ENCODE measurements at regions not wholly inside any gene's neighbourhood (a gene's known extent, or its start where the extent isn't known, plus 50 kb on each side); places are given as distances from the start of the nearest gene placed in this dataset.

GRCh38 chr1:59029411-59030167, 245.7 kb upstream of the JUN start:
- no peak for DNase-seq

- no peak for DNase-seq
Measured at GRCh38 chr1:59032228-59032627, 248.4 kb upstream of the JUN start.

GRCh38 chr1:59033761-59034160, 249.9 kb upstream of the JUN start:
- no peak for DNase-seq

GRCh38 chr1:59034925-59035324, 251.1 kb upstream of the JUN start:
- DNase-seq, result no peak

GRCh38 chr1:59039551-59039950, 255.7 kb upstream of the JUN start:
- no peak for DNase-seq

- no peak for DNase-seq
Measured at GRCh38 chr1:59040486-59040885, 256.4 kb upstream of the FGGY start.

GRCh38 chr1:59041646-59042277, 255.1 kb upstream of the FGGY start:
- no peak for DNase-seq

- DNase-seq, result no peak
Measured at GRCh38 chr1:59043796-59044195, 253.1 kb upstream of the FGGY start.

GRCh38 chr1:59044535-59045121, 252.3 kb upstream of the FGGY start:
- no peak for DNase-seq

- no peak for DNase-seq
Measured at GRCh38 chr1:59045137-59045536, 251.8 kb upstream of the FGGY start.

GRCh38 chr1:59045636-59046035, 251.3 kb upstream of the FGGY start:
- DNase-seq, result no peak

- DNase-seq, result no peak
Measured at GRCh38 chr1:59046134-59046533, 250.8 kb upstream of the FGGY start.

- peak; percentile 49 for DNase-seq
Measured at GRCh38 chr1:59046730-59047157, 250.2 kb upstream of the FGGY start.

GRCh38 chr1:59051007-59051406, 245.9 kb upstream of the FGGY start:
- no peak for DNase-seq

GRCh38 chr1:59052166-59052590, 244.7 kb upstream of the FGGY start:
- DNase-seq, result no peak

GRCh38 chr1:59054172-59054571, 242.7 kb upstream of the FGGY start:
- DNase-seq, result no peak

GRCh38 chr1:59055908-59056719, 240.8 kb upstream of the FGGY start:
- DNase-seq, result no peak

GRCh38 chr1:59057211-59057694, 239.6 kb upstream of the FGGY start:
- DNase-seq, result no peak

- no peak for DNase-seq
Measured at GRCh38 chr1:59057796-59058195, 239.1 kb upstream of the FGGY start.

- DNase-seq, result no peak
Measured at GRCh38 chr1:59058665-59059439, 238.0 kb upstream of the FGGY start.

- DNase-seq, result no peak
Measured at GRCh38 chr1:59061876-59062275, 235.0 kb upstream of the FGGY start.

- peak; percentile 15 for DNase-seq
Measured at GRCh38 chr1:59062743-59063142, 234.2 kb upstream of the FGGY start.

Measured in activated CD4-positive, alpha-beta T cell treated with anti-CD3 and anti-CD28 coated beads for 48 hours (primary cell).